Fibroblast of villous mesenchyme (primary cell): ENCODE measurements at regions not wholly inside any gene's neighbourhood (a gene's known extent, or its start where the extent isn't known, plus 50 kb on each side); places are given as distances from the start of the nearest gene placed in this dataset.
"Not testable (repeated sequence)": the region's sequence is repeated elsewhere in the genome, so short reads cannot be mapped to it uniquely, and the experiment has no call there.

Source experiments
- DNase-seq: peaks from one replicate; pipeline ENCODE4 v3.0.0-alpha.2; 2010; ENCODE audit warnings: low read depth
- H3K4me3 ChIP-seq: 2 replicates; pipeline ENCODE4 v1.5.1; 2011; ENCODE audit warnings: low read depth, mild to moderate bottlenecking, low read length
- CTCF ChIP-seq: IDR thresholded peaks from 2 replicates; pipeline ENCODE4 v1.5.1; 2012; ENCODE audit warnings: low read depth, mild to moderate bottlenecking, low read length; ENCODE audit not compliant: insufficient read depth

- DNase-seq, result no peak
- no peak for TF ChIP-seq CTCF
These were observed 247.1 kb downstream of the LRRC70 start for GRCh38 chr5:62825623-62826220.

GRCh38 chr5:62824936-62825335 is 246.3 kb downstream of the LRRC70 start:
- TF ChIP-seq CTCF, result no peak
- no peak for DNase-seq
- no peak overlapping the region for H3K4me3 ChIP-seq

More at GRCh38 chr5:62825623-62826220, 247.1 kb downstream of the LRRC70 start:
- H3K4me3 ChIP-seq, result no peak overlapping the region

GRCh38 chr5:62817043-62817442 is 238.4 kb downstream of the LRRC70 start:
- not testable (repeated sequence) for DNase-seq

GRCh38 chr5:62814991-62815390 is 236.4 kb downstream of the LRRC70 start:
- TF ChIP-seq CTCF, result no peak
- DNase-seq, result no peak
- H3K4me3 ChIP-seq, result no peak overlapping the region

More at GRCh38 chr5:62817043-62817442, 238.4 kb downstream of the LRRC70 start:
- H3K4me3 ChIP-seq, result not testable (repeated sequence)

GRCh38 chr5:62812621-62813255 is 234.1 kb downstream of the LRRC70 start:
- no peak for DNase-seq
- no peak for TF ChIP-seq CTCF
- H3K4me3 ChIP-seq, result no peak overlapping the region

GRCh38 chr5:62804819-62805218 is 226.2 kb downstream of the LRRC70 start:
- H3K4me3 ChIP-seq, DNase-seq: not testable (repeated sequence)

- no peak for DNase-seq
- TF ChIP-seq CTCF, result no peak
- no peak overlapping the region for H3K4me3 ChIP-seq
These were observed 217.3 kb downstream of the LRRC70 start for GRCh38 chr5:62795926-62796325.

GRCh38 chr5:62794456-62794855 is 215.8 kb downstream of the LRRC70 start:
- no peak for DNase-seq
- no peak overlapping the region for H3K4me3 ChIP-seq
- TF ChIP-seq CTCF, result no peak
